D721Med (cell line): ENCODE measurements at regions not wholly inside any gene's neighbourhood (a gene's known extent, or its start where the extent isn't known, plus 50 kb on each side); places are given as distances from the start of the nearest gene placed in this dataset.
"Not testable (repeated sequence)": the region's sequence is repeated elsewhere in the genome, so short reads cannot be mapped to it uniquely, and the experiment has no call there.

Experiments used
- DNase-seq: peaks from one replicate; pipeline ENCODE4 v3.0.0; 2011; ENCODE audit warnings: low spot score; ENCODE audit not compliant: insufficient read length
- FAIRE-seq: peaks from 2 replicates; lab custom pipeline; 2011; peaks lifted over from hg19 to GRCh38; lab: Jason Lieb, UNC
- TF ChIP-seq, protein P1 (sequence below): IDR thresholded peaks from 2 replicates; pipeline ENCODE4 v1.5.1; 2012; ENCODE audit warnings: mild to moderate bottlenecking, control low read depth; ENCODE audit not compliant: insufficient read depth; ENCODE audit errors: missing control alignments

GRCh38 chr2:65605058-65605742, 172.8 kb upstream of the SPRED2 start:
- FAIRE-seq (no peak), DNase-seq (no peak)
- TF ChIP-seq, protein P1, sequence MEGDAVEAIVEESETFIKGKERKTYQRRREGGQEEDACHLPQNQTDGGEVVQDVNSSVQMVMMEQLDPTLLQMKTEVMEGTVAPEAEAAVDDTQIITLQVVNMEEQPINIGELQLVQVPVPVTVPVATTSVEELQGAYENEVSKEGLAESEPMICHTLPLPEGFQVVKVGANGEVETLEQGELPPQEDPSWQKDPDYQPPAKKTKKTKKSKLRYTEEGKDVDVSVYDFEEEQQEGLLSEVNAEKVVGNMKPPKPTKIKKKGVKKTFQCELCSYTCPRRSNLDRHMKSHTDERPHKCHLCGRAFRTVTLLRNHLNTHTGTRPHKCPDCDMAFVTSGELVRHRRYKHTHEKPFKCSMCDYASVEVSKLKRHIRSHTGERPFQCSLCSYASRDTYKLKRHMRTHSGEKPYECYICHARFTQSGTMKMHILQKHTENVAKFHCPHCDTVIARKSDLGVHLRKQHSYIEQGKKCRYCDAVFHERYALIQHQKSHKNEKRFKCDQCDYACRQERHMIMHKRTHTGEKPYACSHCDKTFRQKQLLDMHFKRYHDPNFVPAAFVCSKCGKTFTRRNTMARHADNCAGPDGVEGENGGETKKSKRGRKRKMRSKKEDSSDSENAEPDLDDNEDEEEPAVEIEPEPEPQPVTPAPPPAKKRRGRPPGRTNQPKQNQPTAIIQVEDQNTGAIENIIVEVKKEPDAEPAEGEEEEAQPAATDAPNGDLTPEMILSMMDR, result no peak

DNA sequence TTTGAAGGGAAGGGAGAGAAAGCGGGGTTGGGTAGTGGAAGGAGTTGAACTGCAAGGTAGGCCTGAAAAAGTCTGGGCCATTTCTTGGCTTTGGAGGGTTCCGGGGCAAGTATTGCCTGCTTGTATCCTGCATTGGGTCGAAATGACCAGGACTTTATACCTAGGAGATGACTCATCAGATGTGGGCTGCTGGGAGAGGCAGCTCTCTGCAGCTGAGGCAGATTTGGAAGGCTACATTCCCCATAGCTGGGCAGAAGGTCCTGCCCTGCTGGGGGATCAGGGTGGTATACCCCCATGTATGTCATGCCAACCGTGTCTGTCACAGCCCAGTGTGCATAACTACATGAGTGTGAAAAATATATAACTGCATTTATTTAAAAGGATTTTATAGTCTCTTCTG, 171.8 kb upstream of the SPRED2 start:
- FAIRE-seq (no peak), DNase-seq (no peak)
- TF ChIP-seq, protein P1, result no peak

DNA sequence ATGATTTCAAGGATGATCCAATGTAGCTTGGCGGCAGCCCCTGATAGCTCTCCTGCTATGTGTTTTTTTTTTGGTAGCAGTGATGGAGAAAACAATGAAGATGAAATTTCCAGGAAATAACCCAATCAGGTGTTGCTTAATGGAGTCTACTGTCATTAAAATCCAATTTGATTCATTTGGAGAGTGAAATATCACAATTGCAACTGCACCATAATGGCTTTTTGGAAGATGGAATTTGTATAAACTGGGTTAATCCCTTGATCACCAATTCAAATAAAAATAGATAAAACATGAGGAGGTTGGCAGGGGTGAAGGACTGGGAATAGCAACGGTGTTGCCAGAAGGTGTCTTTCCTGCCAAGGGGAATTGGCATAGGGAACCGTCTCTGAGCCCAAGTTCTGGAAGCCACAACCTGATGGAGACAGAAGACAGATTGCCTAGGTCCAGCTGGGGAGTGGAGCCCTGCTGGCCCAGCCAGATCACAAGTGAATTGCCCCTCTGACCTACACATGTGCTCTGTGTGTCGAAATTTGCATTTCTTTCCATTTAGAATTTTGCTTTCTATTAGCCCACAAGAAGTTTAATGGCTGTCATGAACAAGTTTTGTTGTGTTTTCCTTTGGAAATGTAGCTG, 170.3 kb upstream of the SPRED2 start:
- DNase-seq, result no peak
- TF ChIP-seq, protein P1, result no peak
- no peak for FAIRE-seq

- not testable (repeated sequence) for FAIRE-seq, DNase-seq
These were observed 168.5 kb upstream of the SPRED2 start for GRCh38 chr2:65600871-65601270.

GRCh38 chr2:65600351-65600750, 168.0 kb upstream of the SPRED2 start:
- DNase-seq, FAIRE-seq: not testable (repeated sequence)

DNA sequence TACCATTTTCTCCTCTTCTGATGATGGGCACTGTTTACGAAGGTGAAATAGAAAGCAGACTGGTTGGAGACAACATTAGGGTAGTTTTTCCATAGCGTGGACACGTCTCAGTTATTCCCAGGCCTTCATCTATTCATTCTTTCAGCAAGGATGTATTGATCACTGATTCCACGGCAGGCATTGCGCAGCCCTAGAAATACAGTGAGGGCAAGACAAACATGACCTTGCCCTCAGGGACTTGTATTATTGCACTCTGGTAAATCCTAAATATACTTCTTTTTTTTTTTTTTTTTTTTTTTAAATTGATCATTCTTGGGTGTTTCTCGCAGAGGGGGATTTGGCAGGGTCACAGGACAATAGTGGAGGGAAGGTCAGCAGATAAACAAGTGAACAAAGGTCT, 167.3 kb upstream of the SPRED2 start:
- FAIRE-seq (no peak), DNase-seq (no peak)
- TF ChIP-seq, protein P1, result no peak

- DNase-seq, result no peak
- peak; percentile 60 for FAIRE-seq
These were observed 166.6 kb upstream of the SPRED2 start for GRCh38 chr2:65598996-65599395.

GRCh38 chr2:65598264-65598663, 165.9 kb upstream of the SPRED2 start:
- TF ChIP-seq, protein P1, result no peak
- FAIRE-seq (no peak), DNase-seq (no peak)

More at GRCh38 chr2:65598996-65599395, 166.6 kb upstream of the SPRED2 start:
- TF ChIP-seq, protein P1, result no peak
